GM21528 (cell line): ENCODE measurements at regions not wholly inside any gene's neighbourhood (a gene's known extent, or its start where the extent isn't known, plus 50 kb on each side); places are given as distances from the start of the nearest gene placed in this dataset.
"Not testable (repeated sequence)": the region's sequence is repeated elsewhere in the genome, so short reads cannot be mapped to it uniquely, and the experiment has no call there.

Experiments used
- ATAC-seq: cut with Tn5 transposase; IDR thresholded peaks from one replicate; pipeline ENCODE4 v1.9.1; 2021; ENCODE audit warnings: mild to moderate bottlenecking, moderate library complexity; ENCODE audit not compliant: unreplicated experiment, low FRiP score

GRCh38 chr12:69027411-69027881, 94.5 kb upstream of the CPM start:
- ATAC-seq, result no peak

GRCh38 chr12:69028941-69029729, 96.2 kb upstream of the CPM start:
- ATAC-seq, result no peak

GRCh38 chr12:69030321-69030720, 97.3 kb upstream of the CPM start:
- no peak for ATAC-seq

- ATAC-seq, result no peak
These were observed 103.6 kb upstream of the CPM start for GRCh38 chr12:69036533-69036932.

GRCh38 chr12:69036999-69037398, 104.0 kb upstream of the CPM start:
- no peak for ATAC-seq

GRCh38 chr12:69039911-69040310, 106.9 kb upstream of the CPM start:
- ATAC-seq, result no peak

- ATAC-seq, result no peak
These were observed 109.6 kb upstream of the CPM start for GRCh38 chr12:69042557-69042956.

GRCh38 chr12:69042970-69043369, 110.0 kb upstream of the CPM start:
- ATAC-seq, result no peak

GRCh38 chr12:69044887-69045286, 111.9 kb upstream of the CPM start:
- no peak for ATAC-seq

GRCh38 chr12:69045430-69045829, 112.5 kb upstream of the CPM start:
- no peak for ATAC-seq

- no peak for ATAC-seq
These were observed 113.4 kb upstream of the CPM start for GRCh38 chr12:69046363-69046762.

- no peak for ATAC-seq
These were observed 113.9 kb upstream of the CPM start for GRCh38 chr12:69046920-69047319.

GRCh38 chr12:69047990-69048389, 115.0 kb upstream of the CPM start:
- ATAC-seq, result no peak

GRCh38 chr12:69049855-69050254, 116.9 kb upstream of the CPM start:
- ATAC-seq, result not testable (repeated sequence)

GRCh38 chr12:69052613-69053408, 119.8 kb upstream of the CPM start:
- ATAC-seq, result no peak

- no peak for ATAC-seq
These were observed 121.5 kb upstream of the CPM start for GRCh38 chr12:69054343-69055056.

GRCh38 chr12:69055280-69055679, 122.3 kb upstream of the CPM start:
- ATAC-seq, result no peak

GRCh38 chr12:69055706-69056105, 122.7 kb upstream of the CPM start:
- no peak for ATAC-seq

- no peak for ATAC-seq
These were observed 124.0 kb upstream of the CPM start for GRCh38 chr12:69056743-69057515.

- ATAC-seq, result no peak
These were observed 124.8 kb upstream of the CPM start for GRCh38 chr12:69057742-69058141.
